MM.1S (cell line): ENCODE measurements at regions not wholly inside any gene's neighbourhood (a gene's known extent, or its start where the extent isn't known, plus 50 kb on each side); places are given as distances from the start of the nearest gene placed in this dataset.

Experiments used
- EZH2 ChIP-seq: fragments of 300-600 bp; sonication (generic); optimal IDR thresholded peaks from 2 replicates; pipeline ENCODE3; 2017; ENCODE audit warnings: low read depth, mild to moderate bottlenecking, antibody characterized with exemption, low read length, mixed read lengths
- EZH2phosphoT487 ChIP-seq: fragments of 300-600 bp; sonication (generic); IDR thresholded peaks from 2 replicates; pipeline ENCODE4 v1.6.1; 2018; ENCODE audit warnings: antibody characterized with exemption, low read length
- TF ChIP-seq, protein P1 (sequence below): fragments of 300-600 bp; sonication (generic); IDR thresholded peaks from 2 replicates; pipeline ENCODE4 v1.5.1; 2016; ENCODE audit warnings: antibody characterized with exemption, low read length, mixed read lengths

GRCh38 chr12:125259178-125259867 lies 194.1 kb downstream of the AACS start:
- TF ChIP-seq, protein P1, sequence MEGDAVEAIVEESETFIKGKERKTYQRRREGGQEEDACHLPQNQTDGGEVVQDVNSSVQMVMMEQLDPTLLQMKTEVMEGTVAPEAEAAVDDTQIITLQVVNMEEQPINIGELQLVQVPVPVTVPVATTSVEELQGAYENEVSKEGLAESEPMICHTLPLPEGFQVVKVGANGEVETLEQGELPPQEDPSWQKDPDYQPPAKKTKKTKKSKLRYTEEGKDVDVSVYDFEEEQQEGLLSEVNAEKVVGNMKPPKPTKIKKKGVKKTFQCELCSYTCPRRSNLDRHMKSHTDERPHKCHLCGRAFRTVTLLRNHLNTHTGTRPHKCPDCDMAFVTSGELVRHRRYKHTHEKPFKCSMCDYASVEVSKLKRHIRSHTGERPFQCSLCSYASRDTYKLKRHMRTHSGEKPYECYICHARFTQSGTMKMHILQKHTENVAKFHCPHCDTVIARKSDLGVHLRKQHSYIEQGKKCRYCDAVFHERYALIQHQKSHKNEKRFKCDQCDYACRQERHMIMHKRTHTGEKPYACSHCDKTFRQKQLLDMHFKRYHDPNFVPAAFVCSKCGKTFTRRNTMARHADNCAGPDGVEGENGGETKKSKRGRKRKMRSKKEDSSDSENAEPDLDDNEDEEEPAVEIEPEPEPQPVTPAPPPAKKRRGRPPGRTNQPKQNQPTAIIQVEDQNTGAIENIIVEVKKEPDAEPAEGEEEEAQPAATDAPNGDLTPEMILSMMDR = no peak
- TF ChIP-seq EZH2phosphoT487 (no peak), EZH2 (no peak)
